WTC11 (cell line): ENCODE measurements at regions not wholly inside any gene's neighbourhood (a gene's known extent, or its start where the extent isn't known, plus 50 kb on each side); places are given as distances from the start of the nearest gene placed in this dataset.

Source experiments
- ATAC-seq: fragments of 200-7000 bp; cut with Tn5 transposase; 2 replicates; pipeline ENCODE4 v1.10.0; 2021; ENCODE audit warnings: mild to moderate bottlenecking, moderate library complexity
- CTCF ChIA-PET: fragments of 300-600 bp; sonication (Branson Sonifier 250); formaldehyde crosslinking; loops from one replicate; lab custom pipeline; 2021; ENCODE audit warnings: antibody characterized with exemption; lab: Charles Lee
- POLR2A ChIA-PET: fragments of 350-600 bp; sonication (Branson Sonifier 250); formaldehyde crosslinking; loops from one replicate; lab custom pipeline; 2021; ENCODE audit warnings: antibody characterized with exemption; lab: Charles Lee
- DNase-seq: peaks from one replicate; pipeline ENCODE4 v3.0.0; 2021; ENCODE audit warnings: low spot score
- H3K27ac Mint-ChIP-seq: 2 replicates; pipeline ENCODE4 v1.8.0; 2021; ENCODE audit warnings: mixed read lengths
- H3K27me3 Mint-ChIP-seq: 2 replicates; pipeline ENCODE4 v1.8.0; 2021; ENCODE audit warnings: low read depth, mild to moderate bottlenecking, moderate library complexity, mixed read lengths
- H3K36me3 Mint-ChIP-seq: 2 replicates; pipeline ENCODE4 v1.8.0; 2021; ENCODE audit warnings: mixed read lengths
- H3K4me1 Mint-ChIP-seq: 2 replicates; pipeline ENCODE4 v1.8.0; 2022; ENCODE audit warnings: mixed read lengths
- H3K4me3 Mint-ChIP-seq: 2 replicates; pipeline ENCODE4 v1.8.0; 2021; ENCODE audit warnings: mild to moderate bottlenecking, moderate library complexity, mixed read lengths
- H3K9me3 Mint-ChIP-seq: 2 replicates; pipeline ENCODE4 v1.8.0; 2021; ENCODE audit warnings: mixed read lengths
- ATF2 ChIP-seq: sonication (generic); formaldehyde crosslinking; IDR thresholded peaks from 2 replicates; pipeline ENCODE4 v1.8.1; 2022; ENCODE audit warnings: low read depth, missing genetic modification reagents, borderline replicate concordance
- ATF3 ChIP-seq: sonication (generic); formaldehyde crosslinking; conservative IDR thresholded peaks from 2 replicates; pipeline ENCODE4 v1.8.1; 2022; ENCODE audit warnings: mild to moderate bottlenecking, missing genetic modification reagents
- CBFB ChIP-seq: sonication (generic); formaldehyde crosslinking; IDR thresholded peaks from 2 replicates; pipeline ENCODE4 v1.8.1; 2022; ENCODE audit warnings: mild to moderate bottlenecking, low read depth, missing genetic modification reagents
- CREB1 ChIP-seq: sonication (generic); formaldehyde crosslinking; IDR thresholded peaks from 2 replicates; pipeline ENCODE4 v1.8.0; 2023; ENCODE audit warnings: mild to moderate bottlenecking, missing genetic modification reagents
- CREM ChIP-seq: sonication (generic); formaldehyde crosslinking; IDR thresholded peaks from 2 replicates; pipeline ENCODE4 v1.8.1; 2022; ENCODE audit warnings: mild to moderate bottlenecking, missing genetic modification reagents, moderate library complexity
- MAX ChIP-seq: sonication (generic); formaldehyde crosslinking; IDR thresholded peaks from 2 replicates; pipeline ENCODE4 v1.8.0; 2022; ENCODE audit warnings: mild to moderate bottlenecking, missing genetic modification reagents
- PRDM15 ChIP-seq: sonication (generic); formaldehyde crosslinking; IDR thresholded peaks from 2 replicates; pipeline ENCODE4 v1.8.0; 2022; ENCODE audit warnings: missing genetic modification reagents
- SMAD3 ChIP-seq: sonication (generic); formaldehyde crosslinking; IDR thresholded peaks from 2 replicates; pipeline ENCODE4 v1.8.0; 2022; ENCODE audit warnings: missing genetic modification reagents, mild to moderate bottlenecking, borderline replicate concordance
- STAT6 ChIP-seq: sonication (generic); formaldehyde crosslinking; conservative IDR thresholded peaks from 2 replicates; pipeline ENCODE4 v1.8.1; 2023; ENCODE audit warnings: mild to moderate bottlenecking, low read depth, missing genetic modification reagents, moderate library complexity
- ZNF121 ChIP-seq: sonication (generic); formaldehyde crosslinking; IDR thresholded peaks from 2 replicates; pipeline ENCODE4 v1.8.0; 2023; ENCODE audit warnings: missing genetic modification reagents
- ZNF263 ChIP-seq: sonication (generic); formaldehyde crosslinking; IDR thresholded peaks from 2 replicates; pipeline ENCODE4 v1.8.1; 2022; ENCODE audit warnings: low read depth, mild to moderate bottlenecking, moderate library complexity, missing genetic modification reagents
- ZNF396 ChIP-seq: fragments of 250-450 bp; sonication (Bioruptor Pico); IDR thresholded peaks from 2 replicates; pipeline ENCODE4 v1.8.0; 2021; ENCODE audit warnings: mild to moderate bottlenecking, moderate library complexity, borderline replicate concordance
- ZNF416 ChIP-seq: fragments of 250-450 bp; sonication (Bioruptor Pico); IDR thresholded peaks from 2 replicates; pipeline ENCODE4 v1.9.0; 2021; ENCODE audit warnings: mild to moderate bottlenecking, inconsistent platforms

- TF ChIP-seq STAT6 (0 out of 2 replicates have a peak, but pooled peaks have one; percentile 89), ZNF416 (CRISPR knock-in tag) (0 out of 2 replicates have a peak, but pooled peaks have one; percentile 38)
Measured at GRCh38 chr11:70650075-70650909, 252.0 kb downstream of the CTTN start (continued).

GRCh38 chr11:70651031-70651430 lies 252.7 kb downstream of the CTTN start:
- ChIA-PET CTCF (no interaction called here), POLR2A (no interaction called here)
- no peak for TF ChIP-seq SMAD3 (CRISPR knock-in tag)
- TF ChIP-seq ZNF263 (CRISPR knock-in tag) = no peak
- no peak for TF ChIP-seq ATF3 (CRISPR knock-in tag)
- no peak for TF ChIP-seq CBFB
- Mint-ChIP-seq H3K4me3 (no peak overlapping the region), H3K9me3 (no peaks in the 10 kb centered on the region), H3K4me1 (peaks cover 55% of the 10 kb centered on the region), H3K36me3 (no peaks in the 10 kb centered on the region), H3K27me3 (no peaks in the 10 kb centered on the region), H3K27ac (no peak overlapping the region)
- no peak for ATAC-seq
- DNase-seq = no peak

- Mint-ChIP-seq H3K36me3 (peaks cover 6% of the 10 kb centered on the region), H3K4me1 (peaks cover 54% of the 10 kb centered on the region), H3K27me3 (no peaks in the 10 kb centered on the region), H3K4me3 (no peak overlapping the region), H3K9me3 (no peaks in the 10 kb centered on the region), H3K27ac (no peak overlapping the region; the same call in 1 of the 2 replicates)
- TF ChIP-seq ATF2 (CRISPR knock-in tag) = no peak
- no peak for TF ChIP-seq CREM
- TF ChIP-seq MAX (CRISPR knock-in tag) = no peak
- TF ChIP-seq ZNF121 (CRISPR knock-in tag) = no peak
- TF ChIP-seq ZNF396 = no peak
- TF ChIP-seq PRDM15 (CRISPR knock-in tag) = no peak
- no peak for TF ChIP-seq CREB1 (CRISPR knock-in tag)
- POLR2A ChIA-PET = no interaction called here
- CTCF ChIA-PET = no interaction called here
- DNase-seq (no peak), ATAC-seq (no peak)
Measured at GRCh38 chr11:70654016-70654415, 255.7 kb downstream of the CTTN start.
